ENCODE measurements at regions not wholly inside any gene's neighbourhood (a gene's known extent, or its start where the extent isn't known, plus 50 kb on each side); places are given as distances from the start of the nearest gene placed in this dataset.

DNA sequence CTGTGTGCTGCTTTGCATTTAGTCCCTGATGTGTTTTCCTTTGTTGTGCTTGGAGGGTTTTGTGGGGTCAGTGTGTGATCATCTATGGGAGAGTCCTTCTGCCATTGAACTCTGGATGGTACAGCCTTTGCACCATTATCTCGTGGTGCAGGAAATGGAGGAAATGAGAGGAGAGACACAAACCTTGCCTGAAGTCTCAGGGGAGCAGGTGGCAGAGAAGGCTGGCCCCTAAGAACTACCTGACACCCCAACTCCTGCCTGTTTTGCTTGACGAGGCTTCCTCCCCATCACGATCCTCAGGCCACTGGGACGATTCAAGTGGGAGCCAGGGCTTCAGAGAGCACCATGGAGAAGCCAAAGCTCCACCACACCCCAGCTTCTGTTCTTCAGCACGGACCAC, 1316.4 kb downstream of the TBC1D22A start:
- no peaks in the 10 kb centered on the region for H3K9me3 ChIP-seq
- TF ChIP-seq, protein P1, sequence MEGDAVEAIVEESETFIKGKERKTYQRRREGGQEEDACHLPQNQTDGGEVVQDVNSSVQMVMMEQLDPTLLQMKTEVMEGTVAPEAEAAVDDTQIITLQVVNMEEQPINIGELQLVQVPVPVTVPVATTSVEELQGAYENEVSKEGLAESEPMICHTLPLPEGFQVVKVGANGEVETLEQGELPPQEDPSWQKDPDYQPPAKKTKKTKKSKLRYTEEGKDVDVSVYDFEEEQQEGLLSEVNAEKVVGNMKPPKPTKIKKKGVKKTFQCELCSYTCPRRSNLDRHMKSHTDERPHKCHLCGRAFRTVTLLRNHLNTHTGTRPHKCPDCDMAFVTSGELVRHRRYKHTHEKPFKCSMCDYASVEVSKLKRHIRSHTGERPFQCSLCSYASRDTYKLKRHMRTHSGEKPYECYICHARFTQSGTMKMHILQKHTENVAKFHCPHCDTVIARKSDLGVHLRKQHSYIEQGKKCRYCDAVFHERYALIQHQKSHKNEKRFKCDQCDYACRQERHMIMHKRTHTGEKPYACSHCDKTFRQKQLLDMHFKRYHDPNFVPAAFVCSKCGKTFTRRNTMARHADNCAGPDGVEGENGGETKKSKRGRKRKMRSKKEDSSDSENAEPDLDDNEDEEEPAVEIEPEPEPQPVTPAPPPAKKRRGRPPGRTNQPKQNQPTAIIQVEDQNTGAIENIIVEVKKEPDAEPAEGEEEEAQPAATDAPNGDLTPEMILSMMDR (IDR thresholded peaks at IDR 0.05) = no peak
- no peak for TF ChIP-seq POLR2A (IDR thresholded peaks at IDR 0.05)
- peaks cover 0 to 25% (median 0%) of the 10 kb centered on the region in 9 donors for H3K27me3 ChIP-seq
- no peaks in the 10 kb centered on the region for H3K36me3 ChIP-seq
- no peak for ATAC-seq
- WGBS, 4 donors = 67 to 74% (median 74%) methylated on average over 4 to 5 of the region's 5 CpGs
- DNase-seq = no peak
- no peak overlapping the region for H3K4me3 ChIP-seq
- intact Hi-C loops (cut with DNase I) = no loop called here
- H3K27ac ChIP-seq = no peak overlapping the region
- no peaks in the 10 kb centered on the region for H3K4me1 ChIP-seq

DNA sequence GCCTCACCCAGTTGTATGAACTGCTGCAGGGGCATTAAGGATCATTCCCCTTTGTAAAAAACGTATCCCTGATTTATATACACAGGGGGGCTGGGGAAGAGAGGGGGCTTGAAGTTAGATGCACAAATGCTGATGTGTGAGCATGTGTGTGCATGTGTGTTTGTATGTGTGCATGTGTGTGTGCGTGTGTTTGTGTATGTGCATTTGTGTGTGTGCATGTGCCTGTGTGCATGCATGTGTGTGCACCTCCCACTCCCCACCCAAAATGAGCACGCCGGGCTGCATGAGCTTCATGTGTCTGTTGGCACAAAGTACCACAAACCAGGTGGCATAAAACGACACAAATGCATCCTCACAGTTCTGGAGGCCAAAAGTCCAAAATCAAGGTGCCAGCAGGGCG, 1315.2 kb downstream of the TBC1D22A start:
- ATAC-seq = no peak
- H3K36me3 ChIP-seq = no peaks in the 10 kb centered on the region
- peaks cover 0 to 14% (median 0%) of the 10 kb centered on the region in 9 donors for H3K27me3 ChIP-seq
- H3K9me3 ChIP-seq = no peaks in the 10 kb centered on the region
- DNase-seq = no peak
- 74 to 86% (median 76%) methylated on average over 5 to 6 of the region's 6 CpGs for WGBS, 4 donors
- intact Hi-C loops (cut with DNase I) = no loop called here
- no peak overlapping the region for H3K27ac ChIP-seq
- no peak for TF ChIP-seq POLR2A (IDR thresholded peaks at IDR 0.05)
- TF ChIP-seq, protein P1 (IDR thresholded peaks at IDR 0.05) = no peak
- H3K4me3 ChIP-seq = no peak overlapping the region
- no peaks in the 10 kb centered on the region for H3K4me1 ChIP-seq

DNA sequence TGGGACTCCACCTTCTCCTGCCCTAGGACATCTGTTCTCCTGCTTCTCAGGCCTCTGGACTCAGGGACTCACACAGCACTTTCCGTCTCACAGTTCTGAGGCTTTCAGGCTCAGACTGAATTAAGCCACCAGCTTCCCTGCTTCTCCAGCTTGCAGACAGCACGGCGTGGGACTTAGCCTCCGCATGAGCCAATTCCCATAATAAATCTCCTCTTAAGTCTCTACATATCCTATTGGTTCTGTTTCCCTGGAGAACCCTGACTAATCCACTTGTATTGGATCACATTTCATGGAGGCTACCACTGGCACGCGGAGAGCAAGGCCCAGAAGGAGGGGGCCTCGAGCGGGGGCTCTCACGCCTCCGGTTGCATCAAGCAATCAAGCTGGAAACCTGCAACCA, 1313.6 kb downstream of the TBC1D22A start:
- no peak overlapping the region for H3K4me3 ChIP-seq
- no peaks in the 10 kb centered on the region for H3K36me3 ChIP-seq
- WGBS, 4 donors = 79 to 83% (median 82%) methylated on average over 10 of the region's 10 CpGs
- H3K9me3 ChIP-seq = no peaks in the 10 kb centered on the region
- no peaks in the 10 kb centered on the region for H3K27me3 ChIP-seq
- TF ChIP-seq POLR2A (IDR thresholded peaks at IDR 0.05) = no peak
- TF ChIP-seq, protein P1 (IDR thresholded peaks at IDR 0.05) = no peak
- intact Hi-C loops (cut with DNase I) = no loop called here
- ATAC-seq (no peak), DNase-seq (no peak)
- no peak overlapping the region for H3K27ac ChIP-seq
- H3K4me1 ChIP-seq = no peaks in the 10 kb centered on the region

DNA sequence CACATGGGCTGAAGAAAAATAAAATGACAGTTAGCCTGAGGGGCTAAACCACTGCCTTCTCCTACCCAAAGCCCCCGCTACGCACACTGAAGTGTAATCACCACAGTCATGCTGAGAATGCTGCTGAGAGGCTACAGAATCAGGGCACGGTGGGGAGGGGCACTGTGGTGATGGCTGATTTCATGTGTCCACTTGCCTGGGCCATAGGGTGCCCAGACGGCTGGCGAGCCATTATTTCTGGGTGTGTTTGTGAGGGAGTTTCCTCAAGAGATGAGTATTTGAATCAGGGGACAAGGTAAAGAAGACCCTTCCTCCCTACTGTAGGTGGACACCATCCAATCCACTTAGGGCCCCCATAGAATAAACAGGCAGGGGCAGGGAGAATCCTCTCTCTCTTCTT, 1313.2 kb downstream of the TBC1D22A start:
- DNase-seq = no peak
- H3K36me3 ChIP-seq = no peaks in the 10 kb centered on the region
- no peak overlapping the region for H3K4me3 ChIP-seq
- no peaks in the 10 kb centered on the region for H3K4me1 ChIP-seq
- intact Hi-C loops (cut with DNase I) = no loop called here
- TF ChIP-seq POLR2A (IDR thresholded peaks at IDR 0.05) = no peak
- TF ChIP-seq, protein P1 (IDR thresholded peaks at IDR 0.05) = no peak
- H3K27me3 ChIP-seq = no peaks in the 10 kb centered on the region
- 73 to 83% (median 78%) methylated on average over 4 to 5 of the region's 5 CpGs for WGBS, 4 donors
- no peak for ATAC-seq
- no peaks in the 10 kb centered on the region for H3K9me3 ChIP-seq
- no peak overlapping the region for H3K27ac ChIP-seq

All from heart left ventricle (tissue), 16 donors.